ENCODE measurements at regions not wholly inside any gene's neighbourhood (a gene's known extent, or its start where the extent isn't known, plus 50 kb on each side); places are given as distances from the start of the nearest gene placed in this dataset.

DNA sequence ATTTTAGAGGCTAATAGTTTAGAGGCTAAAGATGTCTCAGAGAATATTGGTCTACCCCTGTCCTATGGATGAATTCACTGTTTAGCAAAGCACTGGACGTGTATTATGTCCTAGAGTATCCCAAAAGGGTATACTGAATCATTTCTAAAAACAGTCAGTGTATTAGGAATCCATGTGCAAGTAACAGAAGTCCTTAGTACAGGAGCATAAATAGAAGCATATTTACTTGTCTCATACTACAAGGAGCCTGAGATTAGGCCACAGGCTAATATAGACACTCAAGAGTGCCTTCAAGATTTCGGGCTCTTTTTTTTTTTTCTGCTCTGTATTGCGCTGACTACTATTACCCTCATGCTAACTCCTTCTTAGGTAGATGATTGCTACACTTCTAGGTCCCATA, 518.9 kb downstream of the USP25 start:
- Histone ChIP-seq H3K79me2 (ENCODE audit: low read length) (no peaks in the 10 kb centered on the region), H3K36me3 (replicated peaks; ENCODE audit: low read depth, low read length) (no peaks in the 10 kb centered on the region), H3K9ac (ENCODE audit: low read length) (no peak overlapping the region), H2AFZ (ENCODE audit: low read depth, low read length) (no peak overlapping the region), H3K27ac (ENCODE audit: low read length) (no peak overlapping the region), H3K4me2 (ENCODE audit: low read length) (no peak overlapping the region), H3K27me3 (ENCODE audit: low read depth, low read length) (no peaks in the 10 kb centered on the region), H3K4me3 (ENCODE audit: low read length) (no peak overlapping the region), H4K20me1 (ENCODE audit: insufficient read depth, low read length) (no peaks in the 10 kb centered on the region), H3K9me3 (ENCODE audit: insufficient read depth, low read length) (no peaks in the 10 kb centered on the region), H3K4me1 (ENCODE audit: low read length) (no peaks in the 10 kb centered on the region)
- TF ChIP-seq, protein P1, sequence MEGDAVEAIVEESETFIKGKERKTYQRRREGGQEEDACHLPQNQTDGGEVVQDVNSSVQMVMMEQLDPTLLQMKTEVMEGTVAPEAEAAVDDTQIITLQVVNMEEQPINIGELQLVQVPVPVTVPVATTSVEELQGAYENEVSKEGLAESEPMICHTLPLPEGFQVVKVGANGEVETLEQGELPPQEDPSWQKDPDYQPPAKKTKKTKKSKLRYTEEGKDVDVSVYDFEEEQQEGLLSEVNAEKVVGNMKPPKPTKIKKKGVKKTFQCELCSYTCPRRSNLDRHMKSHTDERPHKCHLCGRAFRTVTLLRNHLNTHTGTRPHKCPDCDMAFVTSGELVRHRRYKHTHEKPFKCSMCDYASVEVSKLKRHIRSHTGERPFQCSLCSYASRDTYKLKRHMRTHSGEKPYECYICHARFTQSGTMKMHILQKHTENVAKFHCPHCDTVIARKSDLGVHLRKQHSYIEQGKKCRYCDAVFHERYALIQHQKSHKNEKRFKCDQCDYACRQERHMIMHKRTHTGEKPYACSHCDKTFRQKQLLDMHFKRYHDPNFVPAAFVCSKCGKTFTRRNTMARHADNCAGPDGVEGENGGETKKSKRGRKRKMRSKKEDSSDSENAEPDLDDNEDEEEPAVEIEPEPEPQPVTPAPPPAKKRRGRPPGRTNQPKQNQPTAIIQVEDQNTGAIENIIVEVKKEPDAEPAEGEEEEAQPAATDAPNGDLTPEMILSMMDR (IDR thresholded peaks at IDR 0.05; ENCODE audit: low read depth, low read length) = no peak
- no peak for TF ChIP-seq EZH2phosphoT487 (IDR thresholded peaks at IDR 0.05; ENCODE audit: low read depth)

GRCh38 chr21:16250273-16250672, 520.5 kb downstream of the USP25 start:
- TF ChIP-seq EZH2phosphoT487 (IDR thresholded peaks at IDR 0.05; ENCODE audit: low read depth) = no peak
- TF ChIP-seq, protein P1 (IDR thresholded peaks at IDR 0.05; ENCODE audit: low read depth, low read length) = no peak
- H3K36me3 ChIP-seq (replicated peaks; ENCODE audit: low read depth, low read length) = no peaks in the 10 kb centered on the region
- H3K9ac ChIP-seq (ENCODE audit: low read length) = no peak overlapping the region
- H3K27me3 ChIP-seq (ENCODE audit: low read depth, low read length) = no peaks in the 10 kb centered on the region
- H3K9me3 ChIP-seq (ENCODE audit: insufficient read depth, low read length) = no peaks in the 10 kb centered on the region
- H2AFZ ChIP-seq (ENCODE audit: low read depth, low read length) = no peak overlapping the region
- H3K4me1 ChIP-seq (ENCODE audit: low read length) = no peaks in the 10 kb centered on the region
- H3K27ac ChIP-seq (ENCODE audit: low read length) = no peak overlapping the region
- H4K20me1 ChIP-seq (ENCODE audit: insufficient read depth, low read length) = no peaks in the 10 kb centered on the region
- no peak overlapping the region for H3K4me3 ChIP-seq (ENCODE audit: low read length)
- H3K79me2 ChIP-seq (ENCODE audit: low read length) = no peaks in the 10 kb centered on the region
- H3K4me2 ChIP-seq (ENCODE audit: low read length) = no peak overlapping the region

GRCh38 chr21:16258844-16259611, 529.2 kb downstream of the USP25 start:
- Histone ChIP-seq H3K27me3 (ENCODE audit: low read depth, low read length) (no peaks in the 10 kb centered on the region), H4K20me1 (ENCODE audit: insufficient read depth, low read length) (no peaks in the 10 kb centered on the region), H3K4me1 (ENCODE audit: low read length) (no peaks in the 10 kb centered on the region), H2AFZ (ENCODE audit: low read depth, low read length) (peak overlapping the region; percentile 20; the same call in 1 of the 2 replicates), H3K27ac (ENCODE audit: low read length) (no peak overlapping the region), H3K9ac (ENCODE audit: low read length) (no peak overlapping the region), H3K79me2 (ENCODE audit: low read length) (no peaks in the 10 kb centered on the region), H3K36me3 (replicated peaks; ENCODE audit: low read depth, low read length) (no peaks in the 10 kb centered on the region), H3K4me2 (ENCODE audit: low read length) (no peak overlapping the region), H3K4me3 (ENCODE audit: low read length) (no peak overlapping the region), H3K9me3 (ENCODE audit: insufficient read depth, low read length) (no peaks in the 10 kb centered on the region)
- TF ChIP-seq, protein P1 (IDR thresholded peaks at IDR 0.05; ENCODE audit: low read depth, low read length) = no peak
- no peak for TF ChIP-seq EZH2phosphoT487 (IDR thresholded peaks at IDR 0.05; ENCODE audit: low read depth)

GRCh38 chr21:16262091-16262490, 532.3 kb downstream of the USP25 start:
- Histone ChIP-seq H3K79me2 (ENCODE audit: low read length) (no peaks in the 10 kb centered on the region), H3K27ac (ENCODE audit: low read length) (no peak overlapping the region), H3K4me1 (ENCODE audit: low read length) (no peaks in the 10 kb centered on the region), H3K36me3 (replicated peaks; ENCODE audit: low read depth, low read length) (no peaks in the 10 kb centered on the region), H4K20me1 (ENCODE audit: insufficient read depth, low read length) (no peaks in the 10 kb centered on the region), H3K9ac (ENCODE audit: low read length) (no peak overlapping the region), H3K4me2 (ENCODE audit: low read length) (no peak overlapping the region), H2AFZ (ENCODE audit: low read depth, low read length) (no peak overlapping the region), H3K4me3 (ENCODE audit: low read length) (no peak overlapping the region), H3K9me3 (ENCODE audit: insufficient read depth, low read length) (no peaks in the 10 kb centered on the region), H3K27me3 (ENCODE audit: low read depth, low read length) (no peaks in the 10 kb centered on the region)
- TF ChIP-seq EZH2phosphoT487 (IDR thresholded peaks at IDR 0.05; ENCODE audit: low read depth) = no peak
- TF ChIP-seq, protein P1 (IDR thresholded peaks at IDR 0.05; ENCODE audit: low read depth, low read length) = no peak
